ENCODE measurements at regions not wholly inside any gene's neighbourhood (a gene's known extent, or its start where the extent isn't known, plus 50 kb on each side); places are given as distances from the start of the nearest gene placed in this dataset.

GRCh38 chr18:40690062-40690461 is 1265.0 kb upstream of the PIK3C3 start:
- Histone ChIP-seq H3K36me3 (ENCODE audit: control insufficient read depth in 2 of 2, insufficient read depth in 2 of 2, low read length in 1 of 2) (no peaks in the 10 kb centered on the region), H4K20me1 (ENCODE audit: control insufficient read depth, insufficient read depth) (no peaks in the 10 kb centered on the region), H3K4me2 (ENCODE audit: control insufficient read depth, insufficient read depth) (no peak overlapping the region), H3K4me3 (no peak overlapping the region), H2AFZ (ENCODE audit: control insufficient read depth, low read depth, low read length) (no peak overlapping the region), H3K9ac (ENCODE audit: control insufficient read depth, insufficient read depth, low read length) (no peak overlapping the region), H3K4me1 (ENCODE audit: control insufficient read depth, insufficient read depth, low read length) (no peaks in the 10 kb centered on the region), H3K9me3 (replicated peaks; ENCODE audit: control insufficient read depth, insufficient read depth, low read length) (no peaks in the 10 kb centered on the region), H3K79me2 (ENCODE audit: control insufficient read depth, insufficient read depth, low read length) (no peaks in the 10 kb centered on the region), H3K27ac (ENCODE audit: control insufficient read depth, insufficient read depth) (no peak overlapping the region), H3K27me3 (replicated peaks in 1 of 2; ENCODE audit: control insufficient read depth in 2 of 2, insufficient read depth in 2 of 2, low read length in 1 of 2) (no peaks in the 10 kb centered on the region)
- ChIA-PET CTCF (no interaction called here), RAD21 (ENCODE audit: unreplicated experiment) (no interaction called here), POLR2A (no interaction called here), SMC1A (ENCODE audit: uncharacterized antibody, unreplicated experiment) (interaction anchor here (1.5 kb wide), 1 partner anchor 23 kb away, joined by 3 read pairs; no protein-coding TSS in a partner anchor)
- TF ChIP-seq ELK1 (IDR thresholded peaks at IDR 0.05; ENCODE audit: low read depth, low read length) (no peak), MTA3 (IDR thresholded peaks at IDR 0.05; ENCODE audit: borderline replicate concordance, low read length) (no peak), NBN (IDR thresholded peaks at IDR 0.05) (no peak), FOXM1 (IDR thresholded peaks at IDR 0.05; ENCODE audit: low read depth, low read length) (no peak), RELB (IDR thresholded peaks at IDR 0.05; ENCODE audit: low read depth) (no peak), MEF2B (IDR thresholded peaks at IDR 0.05; ENCODE audit: partially characterized antibody, poor library complexity, severe bottlenecking) (no peak), KAT2A (conservative IDR thresholded peaks at IDR 0.05; ENCODE audit: control insufficient read depth, low read depth, low read length) (no peak)
- no TSS peak for BruUV-seq (replicated peaks)
- no peak for DNase-seq (ENCODE audit: low read depth, low spot score)
- intact Hi-C loops (cut with micrococcal nuclease; ENCODE audit: unreplicated experiment) (no loop called here), in situ Hi-C loops (cut with MboI) (no loop called here)
- FAIRE-seq: no peak
- WGBS (ENCODE audit: insufficient coverage, insufficient replicate concordance, low lambda C conversion rate, missing lambda C conversion rate): 0% methylated on average over 2 of the region's 2 CpGs
- ATAC-seq: no peak

Measured in GM12878 (cell line).